SK-N-SH (cell line): ENCODE measurements at regions not wholly inside any gene's neighbourhood (a gene's known extent, or its start where the extent isn't known, plus 50 kb on each side); places are given as distances from the start of the nearest gene placed in this dataset.

Experiments
- CTCF ChIA-PET: fragments of 300-600, 350-600 bp; formaldehyde crosslinking; extraction: SDS; loops from one replicate; lab custom pipeline; 2021; lab: Yijun Ruan, JAX
- POLR2A ChIA-PET: fragments of 350-600 bp; sonication (Branson Sonifier 250); formaldehyde crosslinking; extraction: SDS; loops from one replicate; lab custom pipeline; 2020; ENCODE audit warnings: antibody characterized with exemption, inconsistent platforms; lab: Yijun Ruan, JAX
- DNase-seq: peaks from one replicate; pipeline ENCODE4 v3.0.0; 2012
- H2AFZ ChIP-seq: fragments of 200-600 bp; sonication (generic); 2 replicates; pipeline ENCODE4 v1.8.1; 2016; ENCODE audit warnings: antibody characterized with exemption, mild to moderate bottlenecking, low read depth
- H3F3A ChIP-seq: fragments of 200-600 bp; sonication (generic); replicated peaks from 2 replicates; pipeline ENCODE3; 2016; ENCODE audit warnings: antibody characterized with exemption, mild to moderate bottlenecking; ENCODE audit not compliant: insufficient read depth
- H3K27ac ChIP-seq, 2 experiments: fragments of 200-500 bp in 1 of 2; fragments of 200-600 bp in 1 of 2; sonication (Bioruptor generic) in 1 of 2; sonication (generic), shearing (Covaris generic) in 1 of 2; 2 replicates each; pipeline versions ENCODE4 v1.5.1 to v1.6.1; 2014 to 2016; ENCODE audit warnings: low read depth in 2 of 2, inconsistent platforms in 1 of 2, low read length in 1 of 2, mild to moderate bottlenecking in 1 of 2, mixed read lengths in 1 of 2
- H3K27me3 ChIP-seq: fragments of 200-600 bp; sonication (generic), shearing (Covaris generic); 2 replicates; pipeline ENCODE4 v1.6.1; 2016; ENCODE audit warnings: mixed run types; ENCODE audit not compliant: insufficient read depth
- H3K36me3 ChIP-seq, 2 experiments: fragments of 200-500 bp in 1 of 2; fragments of 200-600 bp in 1 of 2; sonication (Bioruptor generic) in 1 of 2; sonication (generic) in 1 of 2; replicated peaks in 1 of 2; 2 replicates each; pipeline versions ENCODE3 to v1.5.1; 2014 to 2016; ENCODE audit warnings: low read length in 1 of 2, mild to moderate bottlenecking in 1 of 2; ENCODE audit not compliant: insufficient read depth in 2 of 2, control insufficient read depth in 1 of 2
- H3K4me1 ChIP-seq, 2 experiments: fragments of 200-500 bp in 1 of 2; fragments of 200-600 bp in 1 of 2; sonication (Bioruptor generic) in 1 of 2; sonication (generic), shearing (Covaris generic) in 1 of 2; 2 replicates each; pipeline versions ENCODE4 v1.5.1 to v1.6.1; 2014 to 2016; ENCODE audit warnings: low read depth in 1 of 2, low read length in 1 of 2, mixed run types in 1 of 2; ENCODE audit not compliant: insufficient read depth in 2 of 2, control insufficient read depth in 1 of 2
- H3K4me2 ChIP-seq: fragments of 200-600 bp; sonication (generic), shearing (Covaris generic); 2 replicates; pipeline ENCODE4 v1.6.1; 2017; ENCODE audit warnings: mixed run types
- H3K4me3 ChIP-seq, 2 experiments: fragments of 200-500 bp in 1 of 2; fragments of 200-600 bp in 1 of 2; sonication (Bioruptor generic) in 1 of 2; sonication (generic), shearing (Covaris generic) in 1 of 2; 2 replicates each; pipeline versions ENCODE4 v1.5.1 to v1.8.1; 2014 to 2016; ENCODE audit warnings: low read depth in 2 of 2, inconsistent platforms in 1 of 2, low read length in 1 of 2, mild to moderate bottlenecking in 1 of 2, mixed read lengths in 1 of 2, moderate library complexity in 1 of 2
- H3K79me2 ChIP-seq: fragments of 200-600 bp; sonication (generic); 2 replicates; pipeline ENCODE4 v1.8.1; 2017; ENCODE audit warnings: mild to moderate bottlenecking; ENCODE audit not compliant: insufficient read depth
- H3K9ac ChIP-seq: fragments of 200-600 bp; sonication (generic); 2 replicates; pipeline ENCODE4 v1.6.1; 2017; ENCODE audit warnings: mixed run types
- H3K9me2 ChIP-seq: fragments of 200-600 bp; sonication (generic); 2 replicates; pipeline ENCODE4 v1.6.1; 2017; ENCODE audit warnings: mixed run types
- H3K9me3 ChIP-seq: fragments of 200-600 bp; sonication (generic); 2 replicates; pipeline ENCODE4 v1.6.1; 2017; ENCODE audit warnings: mixed run types, mild to moderate bottlenecking, moderate library complexity
- H4K20me1 ChIP-seq: fragments of 200-600 bp; sonication (generic); 2 replicates; pipeline ENCODE4 v1.6.1; 2017; ENCODE audit warnings: mild to moderate bottlenecking, mixed run types; ENCODE audit not compliant: insufficient read depth
- CHD2 ChIP-seq: fragments of 150-350 bp; IDR thresholded peaks from 2 replicates; pipeline ENCODE4 v1.6.1; 2018; ENCODE audit warnings: low read length; ENCODE audit not compliant: partially characterized antibody
- ELF1 ChIP-seq: IDR thresholded peaks from 2 replicates; pipeline ENCODE4 v1.4.0; 2012
- EP300 ChIP-seq, 2 experiments: IDR thresholded peaks; 2 replicates each; pipeline versions ENCODE4 v1.4.0 to v1.6.1; 2012; ENCODE audit warnings: borderline replicate concordance in 1 of 2, low read depth in 1 of 2, low read length in 1 of 2
- EZH2phosphoT487 ChIP-seq: fragments of 200-600 bp; sonication (generic); IDR thresholded peaks from 2 replicates; pipeline ENCODE4 v1.6.1; 2017; ENCODE audit warnings: low read depth, mixed run types, mild to moderate bottlenecking, antibody characterized with exemption, moderate library complexity, borderline replicate concordance
- FOSL2 ChIP-seq: IDR thresholded peaks from 2 replicates; pipeline ENCODE4 v1.4.0; 2012; ENCODE audit warnings: low read depth, mild to moderate bottlenecking, moderate library complexity, borderline replicate concordance
- FOXJ3 ChIP-seq: sonication (generic); formaldehyde crosslinking; IDR thresholded peaks from 2 replicates; pipeline ENCODE4 v1.5.1; 2020; ENCODE audit warnings: mild to moderate bottlenecking, missing genetic modification reagents
- FOXM1 ChIP-seq: IDR thresholded peaks from 2 replicates; pipeline ENCODE4 v1.4.0; 2012; ENCODE audit warnings: low read depth, mild to moderate bottlenecking
- GABPA ChIP-seq: IDR thresholded peaks from 2 replicates; pipeline ENCODE4 v1.4.0; 2012; ENCODE audit warnings: low read depth, mild to moderate bottlenecking
- GATA2 ChIP-seq: sonication (generic); formaldehyde crosslinking; IDR thresholded peaks from 2 replicates; pipeline ENCODE4 v1.5.0; 2020; ENCODE audit warnings: mild to moderate bottlenecking, missing genetic modification reagents
- JUND ChIP-seq: IDR thresholded peaks from 2 replicates; pipeline ENCODE4 v1.4.0; 2012
- MEF2A ChIP-seq: IDR thresholded peaks from 2 replicates; pipeline ENCODE4 v1.4.0; 2012; ENCODE audit warnings: low read depth, borderline replicate concordance
- MXI1 ChIP-seq: IDR thresholded peaks from 2 replicates; pipeline ENCODE4 v1.6.1; 2012; ENCODE audit warnings: mild to moderate bottlenecking, low read depth, low read length, improper control_type of control experiment
- NFIC ChIP-seq: IDR thresholded peaks from 2 replicates; pipeline ENCODE4 v1.4.0; 2012; ENCODE audit warnings: borderline replicate concordance
- NRF1 ChIP-seq: IDR thresholded peaks from 2 replicates; pipeline ENCODE4 v1.6.1; 2012; ENCODE audit warnings: low read depth, mild to moderate bottlenecking, low read length
- POLR2AphosphoS5 ChIP-seq: IDR thresholded peaks from 2 replicates; pipeline ENCODE4 v1.6.1; 2012; ENCODE audit warnings: low read depth, low read length
- RAD21 ChIP-seq: IDR thresholded peaks from 2 replicates; pipeline ENCODE4 v1.6.1; 2012; ENCODE audit warnings: mild to moderate bottlenecking, low read length
- RCOR1 ChIP-seq: fragments of 150-350 bp; IDR thresholded peaks from 2 replicates; pipeline ENCODE4 v1.6.1; 2017; ENCODE audit warnings: antibody characterized with exemption, low read length
- RFX5 ChIP-seq: IDR thresholded peaks from 2 replicates; pipeline ENCODE4 v1.6.1; 2012; ENCODE audit warnings: mild to moderate bottlenecking, improper control_type of control experiment, low read length
- RXRA ChIP-seq: IDR thresholded peaks from 2 replicates; pipeline ENCODE4 v1.4.0; 2012; ENCODE audit warnings: low read depth, mild to moderate bottlenecking, borderline replicate concordance
- SIN3A ChIP-seq: IDR thresholded peaks from 2 replicates; pipeline ENCODE4 v1.6.1; 2012; ENCODE audit warnings: low read depth, mild to moderate bottlenecking, low read length, moderate library complexity, borderline replicate concordance
- SMC3 ChIP-seq: IDR thresholded peaks from 2 replicates; pipeline ENCODE4 v1.6.1; 2012; ENCODE audit warnings: low read depth, low read length, improper control_type of control experiment
- TCF12 ChIP-seq: IDR thresholded peaks from 2 replicates; pipeline ENCODE4 v1.4.0; 2012
- YY1 ChIP-seq: IDR thresholded peaks from 2 replicates; pipeline ENCODE4 v1.4.0; 2012; ENCODE audit warnings: low read depth, mild to moderate bottlenecking
- WGBS: methylation state at CpG from one replicate; pipeline ENCODE4 v1.1.6; 2017; ENCODE audit warnings: low lambda C conversion rate; 5-methylcytosine and 5-hydroxymethylcytosine counted together
- TF ChIP-seq, protein P1 (sequence below): fragments of 150-350 bp; IDR thresholded peaks from 2 replicates; pipeline ENCODE4 v1.6.1; 2017; ENCODE audit warnings: antibody characterized with exemption, low read length, low read depth, borderline replicate concordance
- TF ChIP-seq, protein P2 (sequence below): IDR thresholded peaks from 2 replicates; pipeline ENCODE4 v1.6.1; 2012; ENCODE audit warnings: mild to moderate bottlenecking, low read depth, low read length, moderate library complexity
- TF ChIP-seq, protein P3 (sequence below): fragments of 150-350 bp; IDR thresholded peaks from 2 replicates; pipeline ENCODE4 v1.6.1; 2016; ENCODE audit warnings: mild to moderate bottlenecking, low read depth, low read length
- TF ChIP-seq, protein P4 (sequence below): IDR thresholded peaks from 2 replicates; pipeline ENCODE4 v1.4.0; 2012; ENCODE audit warnings: low read depth
- TF ChIP-seq, protein P5 (sequence below): IDR thresholded peaks from 2 replicates; pipeline ENCODE4; 2012

DNA sequence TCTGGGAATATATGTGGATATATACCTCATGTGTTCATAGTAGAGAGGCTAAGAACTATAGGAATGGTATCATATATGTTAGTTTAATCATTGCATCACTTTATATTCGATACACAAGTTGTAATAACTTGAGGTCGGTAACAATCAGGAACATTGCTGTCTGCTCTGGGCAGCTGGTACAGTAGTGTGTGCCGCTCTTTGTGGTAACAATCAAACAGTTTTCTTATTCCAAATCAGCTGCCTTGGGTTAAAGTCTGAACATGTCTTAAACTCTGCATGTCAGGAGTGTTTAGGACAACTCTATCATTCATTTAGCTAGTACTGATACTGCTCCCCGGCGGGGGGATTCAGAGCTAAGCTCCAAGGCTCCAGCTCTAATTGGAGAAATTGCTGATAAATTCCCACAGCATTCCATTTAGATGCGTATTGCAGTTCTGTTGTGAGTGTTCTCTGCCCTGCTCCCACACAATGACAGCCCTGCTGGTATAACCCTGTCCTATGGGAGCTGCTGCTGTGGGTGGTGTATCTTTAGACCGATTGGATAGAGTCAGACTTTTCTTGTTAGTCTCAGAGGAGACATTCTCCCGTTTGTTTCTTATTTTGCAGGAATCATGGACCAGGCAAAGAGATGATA lies 707.5 kb upstream of the FZD8 start:
- H3K4me3 ChIP-seq = no peak overlapping the region
- H3K27me3 ChIP-seq = no peaks in the 10 kb centered on the region
- ChIA-PET POLR2A (no interaction called here), CTCF (no interaction called here)
- peak; percentile 25 for DNase-seq
- peak overlapping the region; percentile 14; the same call in 1 of the 2 replicates for H3K9ac ChIP-seq
- peaks cover 35% of the 10 kb centered on the region for H3F3A ChIP-seq
- H3K4me2 ChIP-seq = peak overlapping the region; percentile 1
- peak overlapping the region; percentile 17 to 80; a peak in 3 of 4 replicates for H3K27ac ChIP-seq
- H3K9me2 ChIP-seq = no peaks in the 10 kb centered on the region
- no peaks in the 10 kb centered on the region for H4K20me1 ChIP-seq
- no peaks in the 10 kb centered on the region for H3K79me2 ChIP-seq
- H2AFZ ChIP-seq = peak overlapping the region; percentile 66; the same call in 1 of the 2 replicates
- H3K9me3 ChIP-seq = no peaks in the 10 kb centered on the region
- 31% methylated on average over 8 of the region's 8 CpGs for WGBS
- H3K36me3 ChIP-seq = no peaks in the 10 kb centered on the region
- peaks cover 0 to 20% of the 10 kb centered on the region in 2 experiments; a peak in 3 of 4 replicates for H3K4me1 ChIP-seq
- TF ChIP-seq GABPA (no peak), FOXJ3 (CRISPR knock-in tag) (no peak), EP300 (IDR thresholded peaks at IDR 0.05; ENCODE audit: borderline replicate concordance in 1 of 2, low read depth in 1 of 2, low read length in 1 of 2) (peak in 1 of 2 experiments; percentile 80; a peak in 2 of 4 replicates), RCOR1 (no peak), YY1 (no peak), MEF2A (no peak), RXRA (0 out of 2 replicates have a peak, but pooled peaks have one; percentile 17), FOSL2 (peak; percentile 74), MXI1 (no peak), ELF1 (no peak), TCF12 (peak; percentile 87), CHD2 (no peak), EZH2phosphoT487 (no peak), SIN3A (no peak), GATA2 (no peak), SMC3 (no peak), JUND (peak; percentile 72), POLR2AphosphoS5 (no peak), RAD21 (no peak), FOXM1 (no peak), NRF1 (no peak), NFIC (no peak), RFX5 (no peak)
- TF ChIP-seq, protein P1, sequence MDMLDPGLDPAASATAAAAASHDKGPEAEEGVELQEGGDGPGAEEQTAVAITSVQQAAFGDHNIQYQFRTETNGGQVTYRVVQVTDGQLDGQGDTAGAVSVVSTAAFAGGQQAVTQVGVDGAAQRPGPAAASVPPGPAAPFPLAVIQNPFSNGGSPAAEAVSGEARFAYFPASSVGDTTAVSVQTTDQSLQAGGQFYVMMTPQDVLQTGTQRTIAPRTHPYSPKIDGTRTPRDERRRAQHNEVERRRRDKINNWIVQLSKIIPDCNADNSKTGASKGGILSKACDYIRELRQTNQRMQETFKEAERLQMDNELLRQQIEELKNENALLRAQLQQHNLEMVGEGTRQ = no peak
- TF ChIP-seq, protein P2, sequence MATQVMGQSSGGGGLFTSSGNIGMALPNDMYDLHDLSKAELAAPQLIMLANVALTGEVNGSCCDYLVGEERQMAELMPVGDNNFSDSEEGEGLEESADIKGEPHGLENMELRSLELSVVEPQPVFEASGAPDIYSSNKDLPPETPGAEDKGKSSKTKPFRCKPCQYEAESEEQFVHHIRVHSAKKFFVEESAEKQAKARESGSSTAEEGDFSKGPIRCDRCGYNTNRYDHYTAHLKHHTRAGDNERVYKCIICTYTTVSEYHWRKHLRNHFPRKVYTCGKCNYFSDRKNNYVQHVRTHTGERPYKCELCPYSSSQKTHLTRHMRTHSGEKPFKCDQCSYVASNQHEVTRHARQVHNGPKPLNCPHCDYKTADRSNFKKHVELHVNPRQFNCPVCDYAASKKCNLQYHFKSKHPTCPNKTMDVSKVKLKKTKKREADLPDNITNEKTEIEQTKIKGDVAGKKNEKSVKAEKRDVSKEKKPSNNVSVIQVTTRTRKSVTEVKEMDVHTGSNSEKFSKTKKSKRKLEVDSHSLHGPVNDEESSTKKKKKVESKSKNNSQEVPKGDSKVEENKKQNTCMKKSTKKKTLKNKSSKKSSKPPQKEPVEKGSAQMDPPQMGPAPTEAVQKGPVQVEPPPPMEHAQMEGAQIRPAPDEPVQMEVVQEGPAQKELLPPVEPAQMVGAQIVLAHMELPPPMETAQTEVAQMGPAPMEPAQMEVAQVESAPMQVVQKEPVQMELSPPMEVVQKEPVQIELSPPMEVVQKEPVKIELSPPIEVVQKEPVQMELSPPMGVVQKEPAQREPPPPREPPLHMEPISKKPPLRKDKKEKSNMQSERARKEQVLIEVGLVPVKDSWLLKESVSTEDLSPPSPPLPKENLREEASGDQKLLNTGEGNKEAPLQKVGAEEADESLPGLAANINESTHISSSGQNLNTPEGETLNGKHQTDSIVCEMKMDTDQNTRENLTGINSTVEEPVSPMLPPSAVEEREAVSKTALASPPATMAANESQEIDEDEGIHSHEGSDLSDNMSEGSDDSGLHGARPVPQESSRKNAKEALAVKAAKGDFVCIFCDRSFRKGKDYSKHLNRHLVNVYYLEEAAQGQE = no peak
- TF ChIP-seq, protein P3, sequence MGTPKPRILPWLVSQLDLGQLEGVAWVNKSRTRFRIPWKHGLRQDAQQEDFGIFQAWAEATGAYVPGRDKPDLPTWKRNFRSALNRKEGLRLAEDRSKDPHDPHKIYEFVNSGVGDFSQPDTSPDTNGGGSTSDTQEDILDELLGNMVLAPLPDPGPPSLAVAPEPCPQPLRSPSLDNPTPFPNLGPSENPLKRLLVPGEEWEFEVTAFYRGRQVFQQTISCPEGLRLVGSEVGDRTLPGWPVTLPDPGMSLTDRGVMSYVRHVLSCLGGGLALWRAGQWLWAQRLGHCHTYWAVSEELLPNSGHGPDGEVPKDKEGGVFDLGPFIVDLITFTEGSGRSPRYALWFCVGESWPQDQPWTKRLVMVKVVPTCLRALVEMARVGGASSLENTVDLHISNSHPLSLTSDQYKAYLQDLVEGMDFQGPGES = no peak
- TF ChIP-seq, protein P4, sequence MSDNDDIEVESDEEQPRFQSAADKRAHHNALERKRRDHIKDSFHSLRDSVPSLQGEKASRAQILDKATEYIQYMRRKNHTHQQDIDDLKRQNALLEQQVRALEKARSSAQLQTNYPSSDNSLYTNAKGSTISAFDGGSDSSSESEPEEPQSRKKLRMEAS = no peak
- TF ChIP-seq, protein P5, sequence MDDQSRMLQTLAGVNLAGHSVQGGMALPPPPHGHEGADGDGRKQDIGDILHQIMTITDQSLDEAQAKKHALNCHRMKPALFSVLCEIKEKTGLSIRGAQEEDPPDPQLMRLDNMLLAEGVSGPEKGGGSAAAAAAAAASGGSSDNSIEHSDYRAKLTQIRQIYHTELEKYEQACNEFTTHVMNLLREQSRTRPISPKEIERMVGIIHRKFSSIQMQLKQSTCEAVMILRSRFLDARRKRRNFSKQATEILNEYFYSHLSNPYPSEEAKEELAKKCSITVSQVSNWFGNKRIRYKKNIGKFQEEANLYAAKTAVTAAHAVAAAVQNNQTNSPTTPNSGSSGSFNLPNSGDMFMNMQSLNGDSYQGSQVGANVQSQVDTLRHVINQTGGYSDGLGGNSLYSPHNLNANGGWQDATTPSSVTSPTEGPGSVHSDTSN = peak; percentile 71; the same call in 1 of the 2 replicates
